ENCODE measurements at regions not wholly inside any gene's neighbourhood (a gene's known extent, or its start where the extent isn't known, plus 50 kb on each side); places are given as distances from the start of the nearest gene placed in this dataset.

DNA sequence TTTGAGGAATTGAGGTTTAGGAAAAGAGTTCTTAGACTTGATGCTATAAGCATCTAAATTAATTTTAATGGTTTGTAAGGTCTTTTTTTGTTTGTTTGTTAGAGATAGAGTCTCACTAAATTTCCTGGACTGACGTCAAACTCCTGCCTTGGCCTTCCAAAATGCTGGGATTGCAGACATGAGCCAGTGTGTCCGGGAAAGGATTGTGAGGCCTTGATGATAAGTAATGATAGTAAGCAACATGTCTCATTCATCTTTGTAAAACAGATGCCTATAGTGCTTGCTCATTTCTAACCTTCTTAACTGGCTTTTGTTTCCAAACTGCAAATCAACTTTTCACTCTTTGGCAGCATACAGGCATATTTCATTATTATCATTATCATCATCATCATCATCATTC, 176.0 kb upstream of the KCND2 start:
- Mint-ChIP-seq H3K4me1 (peaks cover 3% of the 10 kb centered on the region; the same call in 1 of the 3 replicates), H3K27ac (no peak overlapping the region), H3K4me3 (no peak overlapping the region), H3K36me3 (ENCODE audit: low read depth) (no peaks in the 10 kb centered on the region), H3K27me3 (ENCODE audit: insufficient read depth, low read depth, poor library complexity) (peaks cover 2% of the 10 kb centered on the region), H3K9me3 (no peaks in the 10 kb centered on the region)
- Histone ChIP-seq H3K79me2 (replicated peaks; ENCODE audit: insufficient read depth) (no peaks in the 10 kb centered on the region), H3K36me3 (ENCODE audit: insufficient read depth) (no peaks in the 10 kb centered on the region), H3K4me1 (ENCODE audit: insufficient read depth) (no peaks in the 10 kb centered on the region), H3K4me2 (no peak overlapping the region), H4K20me1 (replicated peaks; ENCODE audit: insufficient read depth) (no peaks in the 10 kb centered on the region), H3K27ac (ENCODE audit: low read depth) (no peak overlapping the region), H3K4me3 (no peak overlapping the region), H3K9me2 (ENCODE audit: insufficient read depth) (no peaks in the 10 kb centered on the region), H3F3A (replicated peaks; ENCODE audit: low read depth) (no peaks in the 10 kb centered on the region), H2AFZ (0 out of 2 replicates have a peak overlapping the region, but pooled peaks have one; percentile 48), H3K27me3 (ENCODE audit: insufficient read depth) (no peaks in the 10 kb centered on the region)
- TF ChIP-seq NANOG (IDR thresholded peaks at IDR 0.05; ENCODE audit: borderline replicate concordance) (no peak), ZNF114 (CRISPR knock-in tag; IDR thresholded peaks at IDR 0.05) (no peak), JUNB (IDR thresholded peaks at IDR 0.05; ENCODE audit: unreplicated experiment) (no peak), ETS1 (IDR thresholded peaks at IDR 0.05) (no peak), CTCF (conservative IDR thresholded peaks at IDR 0.05; ENCODE audit: low read depth in 2 of 2) (no peak), POLR2AphosphoS5 (IDR thresholded peaks at IDR 0.05; ENCODE audit: low read depth) (no peak), STAT1 (IDR thresholded peaks at IDR 0.05; ENCODE audit: unreplicated experiment) (no peak), EZH2phosphoT487 (IDR thresholded peaks at IDR 0.05; ENCODE audit: unreplicated experiment) (no peak), CREB1 (CRISPR knock-in tag; IDR thresholded peaks at IDR 0.05; ENCODE audit: low read depth) (no peak), EZH2 (IDR thresholded peaks at IDR 0.05; ENCODE audit: low read depth, unreplicated experiment) (no peak), ZNF331 (CRISPR knock-in tag; IDR thresholded peaks at IDR 0.05; ENCODE audit: low read depth) (no peak)
- TF ChIP-seq, protein P1, sequence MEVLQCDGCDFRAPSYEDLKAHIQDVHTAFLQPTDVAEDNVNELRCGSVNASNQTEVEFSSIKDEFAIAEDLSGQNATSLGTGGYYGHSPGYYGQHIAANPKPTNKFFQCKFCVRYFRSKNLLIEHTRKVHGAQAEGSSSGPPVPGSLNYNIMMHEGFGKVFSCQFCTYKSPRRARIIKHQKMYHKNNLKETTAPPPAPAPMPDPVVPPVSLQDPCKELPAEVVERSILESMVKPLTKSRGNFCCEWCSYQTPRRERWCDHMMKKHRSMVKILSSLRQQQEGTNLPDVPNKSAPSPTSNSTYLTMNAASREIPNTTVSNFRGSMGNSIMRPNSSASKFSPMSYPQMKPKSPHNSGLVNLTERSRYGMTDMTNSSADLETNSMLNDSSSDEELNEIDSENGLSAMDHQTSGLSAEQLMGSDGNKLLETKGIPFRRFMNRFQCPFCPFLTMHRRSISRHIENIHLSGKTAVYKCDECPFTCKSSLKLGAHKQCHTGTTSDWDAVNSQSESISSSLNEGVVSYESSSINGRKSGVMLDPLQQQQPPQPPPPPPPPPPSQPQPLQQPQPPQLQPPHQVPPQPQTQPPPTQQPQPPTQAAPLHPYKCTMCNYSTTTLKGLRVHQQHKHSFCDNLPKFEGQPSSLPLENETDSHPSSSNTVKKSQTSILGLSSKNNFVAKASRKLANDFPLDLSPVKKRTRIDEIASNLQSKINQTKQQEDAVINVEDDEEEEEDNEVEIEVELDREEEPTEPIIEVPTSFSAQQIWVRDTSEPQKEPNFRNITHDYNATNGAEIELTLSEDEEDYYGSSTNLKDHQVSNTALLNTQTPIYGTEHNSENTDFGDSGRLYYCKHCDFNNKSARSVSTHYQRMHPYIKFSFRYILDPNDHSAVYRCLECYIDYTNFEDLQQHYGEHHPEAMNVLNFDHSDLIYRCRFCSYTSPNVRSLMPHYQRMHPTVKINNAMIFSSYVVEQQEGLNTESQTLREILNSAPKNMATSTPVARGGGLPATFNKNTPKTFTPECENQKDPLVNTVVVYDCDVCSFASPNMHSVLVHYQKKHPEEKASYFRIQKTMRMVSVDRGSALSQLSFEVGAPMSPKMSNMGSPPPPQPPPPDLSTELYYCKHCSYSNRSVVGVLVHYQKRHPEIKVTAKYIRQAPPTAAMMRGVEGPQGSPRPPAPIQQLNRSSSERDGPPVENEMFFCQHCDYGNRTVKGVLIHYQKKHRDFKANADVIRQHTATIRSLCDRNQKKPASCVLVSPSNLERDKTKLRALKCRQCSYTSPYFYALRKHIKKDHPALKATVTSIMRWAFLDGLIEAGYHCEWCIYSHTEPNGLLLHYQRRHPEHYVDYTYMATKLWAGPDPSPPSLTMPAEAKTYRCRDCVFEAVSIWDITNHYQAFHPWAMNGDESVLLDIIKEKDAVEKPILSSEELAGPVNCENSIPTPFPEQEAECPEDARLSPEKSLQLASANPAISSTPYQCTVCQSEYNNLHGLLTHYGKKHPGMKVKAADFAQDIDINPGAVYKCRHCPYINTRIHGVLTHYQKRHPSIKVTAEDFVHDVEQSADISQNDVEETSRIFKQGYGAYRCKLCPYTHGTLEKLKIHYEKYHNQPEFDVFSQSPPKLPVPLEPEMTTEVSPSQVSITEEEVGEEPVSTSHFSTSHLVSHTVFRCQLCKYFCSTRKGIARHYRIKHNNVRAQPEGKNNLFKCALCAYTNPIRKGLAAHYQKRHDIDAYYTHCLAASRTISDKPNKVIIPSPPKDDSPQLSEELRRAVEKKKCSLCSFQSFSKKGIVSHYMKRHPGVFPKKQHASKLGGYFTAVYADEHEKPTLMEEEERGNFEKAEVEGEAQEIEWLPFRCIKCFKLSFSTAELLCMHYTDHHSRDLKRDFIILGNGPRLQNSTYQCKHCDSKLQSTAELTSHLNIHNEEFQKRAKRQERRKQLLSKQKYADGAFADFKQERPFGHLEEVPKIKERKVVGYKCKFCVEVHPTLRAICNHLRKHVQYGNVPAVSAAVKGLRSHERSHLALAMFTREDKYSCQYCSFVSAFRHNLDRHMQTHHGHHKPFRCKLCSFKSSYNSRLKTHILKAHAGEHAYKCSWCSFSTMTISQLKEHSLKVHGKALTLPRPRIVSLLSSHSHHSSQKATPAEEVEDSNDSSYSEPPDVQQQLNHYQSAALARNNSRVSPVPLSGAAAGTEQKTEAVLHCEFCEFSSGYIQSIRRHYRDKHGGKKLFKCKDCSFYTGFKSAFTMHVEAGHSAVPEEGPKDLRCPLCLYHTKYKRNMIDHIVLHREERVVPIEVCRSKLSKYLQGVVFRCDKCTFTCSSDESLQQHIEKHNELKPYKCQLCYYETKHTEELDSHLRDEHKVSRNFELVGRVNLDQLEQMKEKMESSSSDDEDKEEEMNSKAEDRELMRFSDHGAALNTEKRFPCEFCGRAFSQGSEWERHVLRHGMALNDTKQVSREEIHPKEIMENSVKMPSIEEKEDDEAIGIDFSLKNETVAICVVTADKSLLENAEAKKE (CRISPR knock-in tag; IDR thresholded peaks at IDR 0.05): no peak
- TF ChIP-seq, protein P2, sequence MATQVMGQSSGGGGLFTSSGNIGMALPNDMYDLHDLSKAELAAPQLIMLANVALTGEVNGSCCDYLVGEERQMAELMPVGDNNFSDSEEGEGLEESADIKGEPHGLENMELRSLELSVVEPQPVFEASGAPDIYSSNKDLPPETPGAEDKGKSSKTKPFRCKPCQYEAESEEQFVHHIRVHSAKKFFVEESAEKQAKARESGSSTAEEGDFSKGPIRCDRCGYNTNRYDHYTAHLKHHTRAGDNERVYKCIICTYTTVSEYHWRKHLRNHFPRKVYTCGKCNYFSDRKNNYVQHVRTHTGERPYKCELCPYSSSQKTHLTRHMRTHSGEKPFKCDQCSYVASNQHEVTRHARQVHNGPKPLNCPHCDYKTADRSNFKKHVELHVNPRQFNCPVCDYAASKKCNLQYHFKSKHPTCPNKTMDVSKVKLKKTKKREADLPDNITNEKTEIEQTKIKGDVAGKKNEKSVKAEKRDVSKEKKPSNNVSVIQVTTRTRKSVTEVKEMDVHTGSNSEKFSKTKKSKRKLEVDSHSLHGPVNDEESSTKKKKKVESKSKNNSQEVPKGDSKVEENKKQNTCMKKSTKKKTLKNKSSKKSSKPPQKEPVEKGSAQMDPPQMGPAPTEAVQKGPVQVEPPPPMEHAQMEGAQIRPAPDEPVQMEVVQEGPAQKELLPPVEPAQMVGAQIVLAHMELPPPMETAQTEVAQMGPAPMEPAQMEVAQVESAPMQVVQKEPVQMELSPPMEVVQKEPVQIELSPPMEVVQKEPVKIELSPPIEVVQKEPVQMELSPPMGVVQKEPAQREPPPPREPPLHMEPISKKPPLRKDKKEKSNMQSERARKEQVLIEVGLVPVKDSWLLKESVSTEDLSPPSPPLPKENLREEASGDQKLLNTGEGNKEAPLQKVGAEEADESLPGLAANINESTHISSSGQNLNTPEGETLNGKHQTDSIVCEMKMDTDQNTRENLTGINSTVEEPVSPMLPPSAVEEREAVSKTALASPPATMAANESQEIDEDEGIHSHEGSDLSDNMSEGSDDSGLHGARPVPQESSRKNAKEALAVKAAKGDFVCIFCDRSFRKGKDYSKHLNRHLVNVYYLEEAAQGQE (IDR thresholded peaks at IDR 0.05; ENCODE audit: unreplicated experiment): no peak
- DNase-seq (ENCODE audit: low spot score) (no peak), ATAC-seq (no peak)

Data from GM23338 (cell line).